Kidney epithelial cell (primary cell): ENCODE measurements at regions not wholly inside any gene's neighbourhood (a gene's known extent, or its start where the extent isn't known, plus 50 kb on each side); places are given as distances from the start of the nearest gene placed in this dataset.

Source experiments
- DNase-seq: peaks from one replicate; pipeline ENCODE4 v3.0.0-alpha.2; 2010; ENCODE audit warnings: low read depth
- H3K27me3 ChIP-seq: 2 replicates; pipeline ENCODE4 v1.6.0; 2011; ENCODE audit warnings: low read length; ENCODE audit not compliant: control insufficient read depth, insufficient read depth
- H3K36me3 ChIP-seq: 2 replicates; pipeline ENCODE4 v1.5.1; 2011; ENCODE audit warnings: low read length; ENCODE audit not compliant: control insufficient read depth, insufficient read depth
- H3K4me3 ChIP-seq: 2 replicates; pipeline ENCODE4 v1.5.1; 2011; ENCODE audit warnings: low read depth, mild to moderate bottlenecking, control low read depth, low read length
- CTCF ChIP-seq: IDR thresholded peaks from 2 replicates; pipeline ENCODE4 v1.5.1; 2011; ENCODE audit warnings: mild to moderate bottlenecking, moderate library complexity, low read length, control low read depth, inconsistent platforms; ENCODE audit not compliant: insufficient read depth, poor library complexity, severe bottlenecking

- no peak overlapping the region for H3K4me3 ChIP-seq
- TF ChIP-seq CTCF, result no peak
- no peak for DNase-seq
- no peaks in the 10 kb centered on the region for H3K36me3 ChIP-seq
- H3K27me3 ChIP-seq, result no peaks in the 10 kb centered on the region
Observed at GRCh38 chr10:123326674-123327073, 172.5 kb downstream of the BUB3 start.

- TF ChIP-seq CTCF, result no peak
Observed at GRCh38 chr10:123327450-123327849, 173.2 kb downstream of the BUB3 start.

GRCh38 chr10:123327896-123328295, 173.7 kb downstream of the BUB3 start:
- H3K4me3 ChIP-seq, result no peak overlapping the region
- no peak for DNase-seq
- no peaks in the 10 kb centered on the region for H3K36me3 ChIP-seq
- no peaks in the 10 kb centered on the region for H3K27me3 ChIP-seq
- no peak for TF ChIP-seq CTCF

More at GRCh38 chr10:123327450-123327849, 173.2 kb downstream of the BUB3 start:
- H3K4me3 ChIP-seq, result no peak overlapping the region
- no peak for DNase-seq
- H3K36me3 ChIP-seq, result no peaks in the 10 kb centered on the region
- no peaks in the 10 kb centered on the region for H3K27me3 ChIP-seq

DNA sequence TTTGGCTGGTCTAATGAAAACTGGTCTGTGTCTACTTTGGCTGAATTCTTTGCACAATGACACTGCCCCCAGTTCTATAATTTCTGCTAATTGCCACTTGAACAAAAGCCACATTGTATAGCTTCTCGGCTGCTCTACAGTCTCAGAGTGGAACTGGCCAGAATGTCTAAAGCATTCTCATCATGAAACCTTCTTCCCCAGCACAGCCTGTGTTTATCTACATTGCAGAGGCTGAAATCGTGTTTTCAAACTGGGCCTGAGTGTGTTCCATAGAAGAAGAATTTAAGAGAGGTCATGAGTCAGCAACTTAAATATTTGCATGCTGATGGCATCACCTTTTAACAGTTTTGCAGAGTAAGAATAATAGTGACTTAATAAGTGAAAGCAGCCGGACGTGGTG, 177.2 kb downstream of the BUB3 start:
- Histone ChIP-seq H3K4me3 (no peak overlapping the region), H3K36me3 (no peaks in the 10 kb centered on the region), H3K27me3 (no peaks in the 10 kb centered on the region)
- no peak for TF ChIP-seq CTCF
- DNase-seq, result no peak

DNA sequence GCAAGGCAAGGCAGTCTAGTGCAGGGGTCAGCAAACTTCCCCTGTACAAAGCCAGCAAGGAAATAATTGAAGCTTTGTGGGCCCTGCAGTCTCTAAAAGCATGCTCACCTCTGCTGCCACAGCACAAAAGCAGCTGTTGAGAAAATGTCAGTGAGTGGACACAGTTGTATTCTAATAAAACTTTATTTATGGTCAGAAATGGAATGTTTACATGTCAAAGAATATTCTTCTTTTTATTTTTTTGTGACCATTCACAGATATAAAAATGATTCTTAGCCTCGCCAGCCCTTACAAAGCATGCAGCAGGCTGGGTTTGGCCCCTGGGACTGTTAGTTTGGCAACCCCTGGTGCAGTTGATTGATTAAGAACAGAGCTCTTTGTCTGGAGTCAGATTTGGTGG, 192.4 kb downstream of the BUB3 start:
- Histone ChIP-seq H3K36me3 (no peaks in the 10 kb centered on the region), H3K4me3 (no peak overlapping the region), H3K27me3 (no peaks in the 10 kb centered on the region)
- DNase-seq, result no peak
- no peak for TF ChIP-seq CTCF

DNA sequence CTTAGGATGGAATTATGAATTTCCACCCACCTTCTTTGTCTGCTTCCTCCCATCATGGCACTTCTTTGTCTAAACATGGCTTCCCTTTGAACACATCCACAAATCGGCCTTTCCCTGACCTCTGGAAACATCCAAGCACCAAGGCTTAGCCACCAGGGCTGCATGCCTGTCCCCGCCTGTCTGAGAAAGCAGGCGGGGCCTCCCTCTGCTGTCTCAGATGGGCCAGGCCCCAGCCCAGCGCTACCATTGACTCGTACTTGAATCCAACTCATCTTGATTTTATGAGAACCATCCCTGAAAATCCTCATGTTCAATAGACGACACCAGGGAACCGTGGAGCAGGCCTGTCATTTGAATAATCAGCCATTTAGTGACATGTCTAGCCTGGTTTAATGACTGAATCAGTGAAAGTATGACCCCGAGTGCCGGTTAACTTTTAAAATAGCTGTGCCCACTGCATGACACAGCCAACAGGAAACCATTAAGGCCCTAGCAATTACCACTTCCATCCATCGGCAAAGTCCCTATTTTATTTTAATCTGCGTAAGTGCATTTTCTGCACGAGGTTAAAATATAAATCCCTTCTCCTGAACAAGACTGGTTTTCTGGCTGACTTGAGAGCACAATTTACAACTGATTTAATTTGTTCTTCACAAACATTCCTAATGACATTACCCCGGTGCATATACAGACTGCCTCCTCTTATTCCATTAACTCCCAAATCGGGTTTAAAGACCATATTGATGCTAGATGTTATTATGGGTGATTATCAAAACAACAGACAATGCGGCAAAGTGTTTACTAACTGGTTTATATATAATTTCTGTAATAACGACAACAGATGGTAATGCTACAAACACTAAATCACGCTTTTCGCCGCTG, 194.7 kb downstream of the BUB3 start:
- no peak for TF ChIP-seq CTCF
- no peak for DNase-seq
- Histone ChIP-seq H3K27me3 (no peaks in the 10 kb centered on the region), H3K4me3 (no peak overlapping the region), H3K36me3 (no peaks in the 10 kb centered on the region)
